NCI-H2196 treated with DMSO at 0.1 percent for 48 hours (cell line): ENCODE measurements at regions not wholly inside any gene's neighbourhood (a gene's known extent, or its start where the extent isn't known, plus 50 kb on each side); places are given as distances from the start of the nearest gene placed in this dataset.
"Not testable (repeated sequence)": the region's sequence is repeated elsewhere in the genome, so short reads cannot be mapped to it uniquely, and the experiment has no call there.

ENCODE experiments used
- DNase-seq: peaks from one replicate; lab custom pipeline; 2025; ENCODE audit not compliant: unreplicated experiment; lab: John Stamatoyannopoulos, UW

DNA sequence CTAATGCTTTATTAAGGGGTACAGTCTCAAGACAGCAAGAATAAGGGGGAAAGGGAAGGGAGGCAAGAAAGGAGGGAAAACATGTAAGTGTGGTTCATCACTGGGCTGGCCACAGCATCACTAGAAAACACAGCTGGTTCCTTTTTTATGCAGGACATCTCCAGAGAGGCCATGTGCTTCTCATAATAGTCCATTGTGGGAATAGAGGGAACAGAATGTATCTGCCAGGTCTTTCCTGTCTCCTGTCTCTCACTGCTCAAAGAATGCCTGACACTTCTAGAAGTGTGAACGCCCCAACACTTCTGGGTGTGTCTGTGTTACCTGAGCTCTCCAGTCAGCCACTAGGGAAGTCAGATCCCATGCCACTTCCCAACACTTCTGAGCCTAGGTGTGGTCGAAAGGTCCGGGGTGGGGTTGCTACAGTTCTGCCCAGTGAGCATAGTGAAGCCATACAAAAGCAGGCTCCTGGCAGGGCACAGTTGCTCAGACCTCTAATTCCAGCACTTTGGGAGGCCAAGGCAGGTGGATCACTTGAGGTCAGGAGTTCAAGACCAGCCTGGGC, 255.6 kb upstream of the SLC30A5 start:
- DNase-seq: no peak

GRCh38 chr5:68839019-68839552, 254.7 kb upstream of the SLC30A5 start:
- DNase-seq: no peak

- no peak for DNase-seq
Measured at GRCh38 chr5:68843624-68844364, 250.0 kb upstream of the SLC30A5 start.

- no peak for DNase-seq
Measured at GRCh38 chr5:68845131-68845530, 248.7 kb upstream of the SLC30A5 start.

- DNase-seq: no peak
Measured at GRCh38 chr5:68846828-68847227, 247.0 kb upstream of the SLC30A5 start.

- DNase-seq: no peak
Measured at GRCh38 chr5:68848091-68848490, 245.7 kb upstream of the SLC30A5 start.

DNA sequence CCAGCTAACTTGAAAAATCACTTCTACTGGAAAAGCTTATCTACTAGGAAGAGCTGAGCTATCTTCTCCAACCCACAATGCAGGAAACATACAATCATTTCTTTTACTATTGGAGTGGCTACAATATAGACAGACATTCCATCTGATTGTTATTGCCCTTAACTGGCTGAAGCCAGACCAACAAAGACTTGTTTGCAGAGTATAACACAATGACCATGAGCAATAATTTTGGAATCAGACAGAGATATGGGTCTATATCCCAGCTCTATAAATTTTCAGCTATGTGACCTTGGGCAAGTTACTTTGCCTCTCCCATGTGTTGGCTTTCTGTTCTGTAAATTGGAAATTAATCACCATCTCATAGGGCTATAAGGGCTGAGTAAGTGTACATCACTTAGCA, 244.7 kb upstream of the SLC30A5 start:
- no peak for DNase-seq

- no peak for DNase-seq
Measured at GRCh38 chr5:68849906-68850305, 243.9 kb upstream of the SLC30A5 start.

DNA sequence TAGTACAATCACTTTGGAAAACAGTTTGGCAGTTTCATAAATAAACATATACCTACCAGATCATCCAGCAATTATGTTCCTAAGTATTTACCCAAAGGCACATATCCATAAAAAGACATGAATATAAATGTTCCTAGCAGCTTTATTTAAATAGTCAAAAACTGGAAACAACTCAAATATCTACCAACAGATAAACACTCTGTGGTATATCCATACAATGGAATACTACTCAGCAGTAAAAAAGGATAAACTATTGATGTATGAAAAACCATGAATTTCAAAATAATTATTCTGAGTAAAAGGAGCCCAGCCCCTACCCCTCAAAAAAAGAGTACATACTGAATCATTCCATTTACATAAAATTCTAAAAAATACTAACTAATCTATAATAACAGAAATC, 232.7 kb upstream of the SLC30A5 start:
- DNase-seq: no peak

- no peak for DNase-seq
Measured at GRCh38 chr5:68862560-68862959, 231.3 kb upstream of the SLC30A5 start.

- DNase-seq: not testable (repeated sequence)
Measured at GRCh38 chr5:68865192-68865591, 228.6 kb upstream of the SLC30A5 start.

GRCh38 chr5:68872088-68872839, 221.6 kb upstream of the SLC30A5 start:
- DNase-seq: no peak

DNA sequence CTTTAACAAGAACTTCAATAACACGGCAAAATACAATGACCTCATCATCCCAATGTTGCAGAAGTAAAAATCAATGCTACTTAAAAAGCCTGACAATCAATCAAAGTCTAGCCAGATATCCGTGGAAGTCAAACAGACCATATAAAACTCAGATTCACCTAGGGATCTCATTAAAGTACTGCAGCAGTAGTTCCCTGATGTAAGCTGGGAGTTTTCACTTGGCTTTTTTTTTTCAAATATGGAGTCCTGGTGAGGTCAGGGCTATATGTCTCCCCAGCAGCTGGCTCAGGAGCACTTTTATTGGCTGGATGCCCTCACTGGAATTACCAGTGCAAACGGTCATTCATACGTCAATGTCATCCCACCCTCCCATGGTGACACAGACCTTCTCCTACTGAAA, 220.6 kb upstream of the SLC30A5 start:
- DNase-seq: no peak

- DNase-seq: no peak
Measured at GRCh38 chr5:68875351-68875750, 218.5 kb upstream of the SLC30A5 start.

DNA sequence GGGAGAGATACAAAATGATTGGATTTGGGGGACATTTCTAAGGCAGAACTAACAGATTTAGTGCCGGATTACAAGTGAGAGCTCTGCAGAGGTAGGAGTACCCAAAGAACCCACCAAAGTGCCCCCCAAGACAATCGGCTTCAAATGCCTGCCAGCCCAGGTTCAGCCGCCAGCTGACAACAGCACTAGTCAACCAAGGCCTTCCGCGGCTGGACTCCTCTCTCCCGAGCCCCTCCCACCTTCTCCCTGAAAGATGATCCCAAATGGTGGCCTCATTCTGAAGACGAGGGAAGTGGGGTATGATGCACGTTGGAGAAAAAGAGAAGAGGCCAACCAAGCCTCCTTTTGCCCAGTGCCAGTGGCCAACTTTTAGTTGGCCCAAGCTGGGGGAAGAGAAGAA, 210.4 kb upstream of the SLC30A5 start:
- no peak for DNase-seq

DNA sequence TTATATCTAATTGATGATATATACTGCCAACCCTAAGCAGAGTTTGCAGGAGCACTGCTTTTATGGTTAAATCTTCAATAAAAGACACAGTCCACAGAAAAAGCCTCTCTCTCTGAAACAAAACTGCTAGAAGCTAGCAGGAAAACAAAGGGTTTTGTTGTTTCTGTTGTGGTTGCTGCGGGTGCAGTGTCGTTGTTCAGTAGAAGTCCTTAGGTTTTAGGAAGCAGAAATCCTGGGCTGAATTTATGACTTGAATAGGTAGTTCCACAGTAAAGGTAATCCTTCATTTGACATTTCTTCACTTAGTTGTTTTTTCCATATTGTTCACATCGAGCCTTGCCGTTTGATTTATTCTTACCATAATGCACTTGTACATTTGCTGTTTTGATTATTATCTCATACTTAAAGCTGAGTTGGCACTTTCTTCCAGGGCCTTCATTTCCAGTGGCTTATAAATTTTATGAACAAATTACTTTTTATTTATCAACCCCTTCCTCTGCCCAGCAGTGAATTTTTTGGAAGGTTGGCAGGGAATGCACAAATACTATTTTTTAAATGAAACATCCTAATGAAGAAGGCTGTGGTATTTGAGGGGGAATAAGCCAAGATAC, 209.6 kb upstream of the SLC30A5 start:
- DNase-seq: no peak

DNA sequence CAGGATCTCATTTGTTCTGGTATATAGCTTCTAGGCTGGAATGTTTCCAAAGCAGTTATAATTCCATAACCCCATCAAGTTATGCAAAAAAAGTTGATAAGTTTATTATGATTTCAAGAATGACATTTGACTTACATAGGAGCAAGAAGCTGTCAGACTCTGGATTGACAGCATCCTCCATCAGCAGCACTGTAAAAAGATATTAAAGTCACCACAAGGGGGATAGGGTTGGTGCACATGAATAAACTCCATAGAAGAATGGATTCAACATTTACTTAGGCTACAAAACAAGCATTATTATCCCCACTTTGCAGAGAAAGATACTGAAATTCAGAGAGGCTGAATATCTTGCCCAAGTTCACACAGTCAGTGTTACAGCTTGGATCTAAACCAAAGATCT, 208.9 kb upstream of the SLC30A5 start:
- DNase-seq: no peak

GRCh38 chr5:68886814-68887213, 207.0 kb upstream of the SLC30A5 start:
- DNase-seq: no peak

DNA sequence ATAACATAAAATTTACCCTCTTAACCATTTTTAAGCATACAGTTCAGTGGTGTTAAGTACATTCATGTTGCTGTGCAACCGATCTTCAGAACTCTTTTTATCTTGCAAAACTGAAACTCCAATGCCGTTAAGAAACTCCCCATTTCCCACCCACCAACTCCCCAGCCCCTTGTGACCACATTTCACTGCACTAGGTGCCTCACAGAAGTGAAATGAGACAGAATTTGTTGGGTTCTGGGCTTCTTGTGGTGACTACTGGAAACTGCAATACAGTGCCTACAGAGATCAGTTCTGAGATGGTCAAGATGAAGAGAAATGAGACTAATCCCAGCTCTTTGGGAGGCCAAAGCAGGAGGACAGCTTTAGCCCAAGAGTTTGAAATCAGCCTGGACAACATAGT, 202.1 kb upstream of the SLC30A5 start:
- no peak for DNase-seq

DNA sequence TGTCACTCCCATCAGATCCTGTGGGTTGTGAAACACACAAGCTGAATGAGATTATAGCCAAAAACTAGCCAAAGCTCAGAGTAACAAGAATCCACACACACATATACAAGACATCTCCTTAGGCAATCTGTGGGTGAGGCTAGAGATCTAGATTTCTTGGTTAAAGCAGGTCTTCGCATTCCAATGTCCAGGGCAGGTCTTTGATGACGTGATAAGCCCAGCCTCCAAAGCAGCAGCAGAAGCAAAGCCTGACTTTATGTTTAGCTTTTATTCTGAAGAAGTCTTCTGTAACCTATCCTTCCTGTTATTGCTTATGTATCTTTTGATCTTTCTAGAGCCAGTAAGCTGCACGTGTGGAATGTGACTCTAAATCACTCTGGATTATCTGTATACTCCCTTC, 199.1 kb upstream of the SLC30A5 start:
- no peak for DNase-seq

DNA sequence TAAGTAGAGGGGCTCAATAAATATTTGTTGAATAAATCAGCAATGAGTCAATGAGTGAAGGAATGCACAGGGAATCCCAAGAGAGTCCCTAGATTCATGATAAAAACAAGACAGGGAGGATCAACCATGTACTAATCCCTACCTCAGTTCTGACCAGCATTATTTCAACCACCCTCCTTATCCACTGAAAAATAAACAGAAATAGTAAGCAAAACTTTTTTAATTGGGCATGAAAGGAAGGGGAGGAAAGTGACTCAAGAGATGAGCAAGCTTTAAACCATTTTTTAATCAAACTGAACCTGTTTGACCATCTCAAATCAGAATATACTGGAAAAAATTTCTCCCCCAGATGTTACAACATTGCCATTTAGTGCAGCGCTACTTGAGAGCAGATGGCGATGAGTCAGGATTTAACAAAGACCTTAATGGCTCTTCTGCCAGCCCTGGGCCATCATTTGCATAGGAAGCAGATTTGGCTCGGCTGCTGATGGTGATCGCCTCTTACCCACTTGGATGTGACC, 194.8 kb upstream of the SLC30A5 start:
- DNase-seq: no peak
